COLO668 (cell line): ENCODE measurements at regions not wholly inside any gene's neighbourhood (a gene's known extent, or its start where the extent isn't known, plus 50 kb on each side); places are given as distances from the start of the nearest gene placed in this dataset.
A peak's percentile ranks its signal among the peaks of the same experiment; 100 is the strongest.
"Not testable (repeated sequence)": the region's sequence is repeated elsewhere in the genome, so short reads cannot be mapped to it uniquely, and the experiment has no call there.

Source experiments
- DNase-seq: peaks from one replicate; lab custom pipeline; 2025; ENCODE audit not compliant: unreplicated experiment; lab: John Stamatoyannopoulos, UW

GRCh38 chr1:70490153-70490552, 79.1 kb downstream of the CTH start:
- DNase-seq = no peak

- no peak for DNase-seq
Observed at GRCh38 chr1:70495370-70495769, 84.3 kb downstream of the CTH start.

- no peak for DNase-seq
Observed at GRCh38 chr1:70496181-70496580, 85.1 kb downstream of the CTH start.

- no peak for DNase-seq
Observed at GRCh38 chr1:70497152-70497551, 86.1 kb downstream of the CTH start.

GRCh38 chr1:70498666-70499065, 87.6 kb downstream of the CTH start:
- no peak for DNase-seq

GRCh38 chr1:70499695-70500094, 88.6 kb downstream of the CTH start:
- DNase-seq = no peak

- DNase-seq = no peak
Observed at GRCh38 chr1:70503358-70503757, 92.3 kb downstream of the CTH start.

GRCh38 chr1:70504176-70504820, 93.2 kb downstream of the CTH start:
- peak; percentile 38 for DNase-seq

GRCh38 chr1:70504821-70505193, 93.7 kb downstream of the CTH start:
- DNase-seq = no peak

- DNase-seq = not testable (repeated sequence)
Observed at GRCh38 chr1:70507991-70508390, 96.9 kb downstream of the CTH start.

- no peak for DNase-seq
Observed at GRCh38 chr1:70509996-70510876, 99.2 kb downstream of the CTH start.

GRCh38 chr1:70517444-70517843, 106.4 kb downstream of the CTH start:
- DNase-seq = no peak

GRCh38 chr1:70518106-70518505, 107.0 kb downstream of the CTH start:
- DNase-seq = no peak

- peak; percentile 39 for DNase-seq
Observed at GRCh38 chr1:70528590-70529333, 117.7 kb downstream of the CTH start.

- no peak for DNase-seq
Observed at GRCh38 chr1:70536708-70537366, 125.8 kb downstream of the CTH start.

GRCh38 chr1:70537788-70538187, 126.7 kb downstream of the CTH start:
- no peak for DNase-seq

GRCh38 chr1:70542030-70542429, 131.0 kb downstream of the CTH start:
- no peak for DNase-seq

GRCh38 chr1:70542856-70543255, 131.8 kb downstream of the CTH start:
- no peak for DNase-seq

GRCh38 chr1:70546726-70547125, 135.7 kb downstream of the CTH start:
- DNase-seq = no peak

- no peak for DNase-seq
Observed at GRCh38 chr1:70552662-70553566, 141.8 kb downstream of the CTH start.
